ENCODE measurements at regions not wholly inside any gene's neighbourhood (a gene's known extent, or its start where the extent isn't known, plus 50 kb on each side); places are given as distances from the start of the nearest gene placed in this dataset.

DNA sequence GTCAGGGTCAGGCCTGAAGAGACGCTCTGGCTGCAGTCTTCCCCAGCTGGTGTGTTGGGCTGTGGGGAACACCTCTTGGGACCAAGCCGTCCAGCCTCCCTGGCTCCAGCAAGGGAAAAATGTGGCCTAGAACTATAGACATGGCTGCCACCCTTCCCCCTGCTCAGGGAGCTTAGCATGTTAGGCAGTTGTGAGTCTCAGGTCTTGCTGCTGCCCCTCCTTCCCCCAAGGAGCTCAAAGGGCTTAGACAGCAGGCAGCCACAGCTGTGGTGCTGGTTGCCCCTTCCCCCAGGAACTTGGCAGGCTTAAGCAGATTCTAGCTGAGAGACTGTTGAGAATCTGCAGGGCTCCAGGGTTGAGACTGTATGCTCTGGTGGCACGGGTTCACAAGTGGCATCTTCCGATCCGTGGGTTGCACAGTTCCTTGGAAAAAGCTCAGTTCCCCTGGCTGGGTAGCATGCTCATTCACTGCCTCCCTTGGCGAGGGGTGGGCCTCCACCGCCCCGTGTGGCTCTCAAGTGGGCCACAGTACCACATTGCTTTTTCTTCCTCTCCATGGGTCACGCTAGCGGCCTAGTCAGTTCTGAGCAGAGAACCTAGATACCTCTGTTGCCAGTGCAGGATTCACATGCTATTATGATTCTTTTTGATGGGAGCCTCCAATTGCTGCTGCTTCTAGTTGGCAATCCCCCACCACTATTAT is 1258.6 kb downstream of the OLFM4 start:
- H3K4me3 ChIP-seq, result no peak overlapping the region
- no peak overlapping the region for H3K9ac ChIP-seq (ENCODE audit: insufficient read length)
- TF ChIP-seq POLR2AphosphoS5 (IDR thresholded peaks at IDR 0.05; ENCODE audit: borderline replicate concordance, low read depth, low read length) (no peak), FOXP2 (optimal IDR thresholded peaks at IDR 0.05; ENCODE audit: control extremely low read depth, extremely low read length, insufficient read depth) (no peak), EZH2 (IDR thresholded peaks at IDR 0.05) (no peak)
- no peaks in the 10 kb centered on the region for H3K9me3 ChIP-seq (ENCODE audit: low read depth, low read length)
- H3K27ac ChIP-seq, result no peak overlapping the region
- H3K36me3 ChIP-seq (ENCODE audit: insufficient read depth, low read length), result no peaks in the 10 kb centered on the region
- no peak for DNase-seq (ENCODE audit: low read depth, low spot score)

- Histone ChIP-seq H3K4me3 (no peak overlapping the region), H3K9me3 (ENCODE audit: low read depth, low read length) (no peaks in the 10 kb centered on the region), H3K9ac (ENCODE audit: insufficient read length) (no peak overlapping the region), H3K27ac (no peak overlapping the region), H3K36me3 (ENCODE audit: insufficient read depth, low read length) (no peaks in the 10 kb centered on the region)
- TF ChIP-seq EZH2 (IDR thresholded peaks at IDR 0.05), result no peak
- TF ChIP-seq FOXP2 (optimal IDR thresholded peaks at IDR 0.05; ENCODE audit: control extremely low read depth, extremely low read length, insufficient read depth), result no peak
- no peak for TF ChIP-seq POLR2AphosphoS5 (IDR thresholded peaks at IDR 0.05; ENCODE audit: borderline replicate concordance, low read depth, low read length)
- no peak for DNase-seq (ENCODE audit: low read depth, low spot score)
Observed at GRCh38 chr13:54301085-54301484, 1272.5 kb downstream of the OLFM4 start.

DNA sequence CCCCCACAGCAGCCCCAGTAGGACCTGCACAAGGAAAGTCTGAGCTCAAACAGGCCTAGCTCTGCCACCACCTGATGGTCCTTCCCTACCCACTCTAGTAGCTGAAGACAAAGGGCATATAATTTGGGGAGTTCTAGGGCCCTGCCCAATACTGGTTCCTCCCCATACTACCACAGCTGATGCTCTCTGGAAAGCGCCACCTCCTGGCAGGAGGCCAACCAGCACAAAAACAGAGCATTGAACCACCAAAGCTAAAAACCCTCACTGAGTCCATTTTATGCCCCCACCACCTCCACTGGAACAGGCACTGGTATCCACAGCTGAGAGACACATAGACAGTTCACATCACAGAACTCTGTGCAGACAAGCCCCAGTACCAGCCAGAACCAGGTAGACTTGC is 1276.8 kb downstream of the OLFM4 start:
- H3K27ac ChIP-seq, result no peak overlapping the region
- no peaks in the 10 kb centered on the region for H3K9me3 ChIP-seq (ENCODE audit: low read depth, low read length)
- H3K9ac ChIP-seq (ENCODE audit: insufficient read length), result no peak overlapping the region
- H3K4me3 ChIP-seq, result no peak overlapping the region
- H3K36me3 ChIP-seq (ENCODE audit: insufficient read depth, low read length), result no peaks in the 10 kb centered on the region
- no peak for DNase-seq (ENCODE audit: low read depth, low spot score)
- TF ChIP-seq POLR2AphosphoS5 (IDR thresholded peaks at IDR 0.05; ENCODE audit: borderline replicate concordance, low read depth, low read length), result no peak
- TF ChIP-seq EZH2 (IDR thresholded peaks at IDR 0.05), result no peak
- TF ChIP-seq FOXP2 (optimal IDR thresholded peaks at IDR 0.05; ENCODE audit: control extremely low read depth, extremely low read length, insufficient read depth), result no peak

- no peak overlapping the region for H3K9ac ChIP-seq (ENCODE audit: insufficient read length)
- DNase-seq (ENCODE audit: low read depth, low spot score), result no peak
- no peak overlapping the region for H3K27ac ChIP-seq
- H3K36me3 ChIP-seq (ENCODE audit: insufficient read depth, low read length), result no peaks in the 10 kb centered on the region
- no peak for TF ChIP-seq FOXP2 (optimal IDR thresholded peaks at IDR 0.05; ENCODE audit: control extremely low read depth, extremely low read length, insufficient read depth)
- TF ChIP-seq POLR2AphosphoS5 (IDR thresholded peaks at IDR 0.05; ENCODE audit: borderline replicate concordance, low read depth, low read length), result no peak
- TF ChIP-seq EZH2 (IDR thresholded peaks at IDR 0.05), result no peak
- H3K4me3 ChIP-seq, result no peak overlapping the region
- no peaks in the 10 kb centered on the region for H3K9me3 ChIP-seq (ENCODE audit: low read depth, low read length)
Observed at GRCh38 chr13:54312885-54313284, 1284.3 kb downstream of the OLFM4 start.

- Histone ChIP-seq H3K36me3 (ENCODE audit: insufficient read depth, low read length) (no peaks in the 10 kb centered on the region), H3K9me3 (ENCODE audit: low read depth, low read length) (no peaks in the 10 kb centered on the region)
- TF ChIP-seq FOXP2 (optimal IDR thresholded peaks at IDR 0.05; ENCODE audit: control extremely low read depth, extremely low read length, insufficient read depth) (no peak), POLR2AphosphoS5 (IDR thresholded peaks at IDR 0.05; ENCODE audit: borderline replicate concordance, low read depth, low read length) (no peak), EZH2 (IDR thresholded peaks at IDR 0.05) (no peak)
Observed at GRCh38 chr13:54317722-54318121, 1289.1 kb downstream of the OLFM4 start.

GRCh38 chr13:54337540-54337939 is 1308.9 kb downstream of the OLFM4 start:
- H3K9ac ChIP-seq (ENCODE audit: insufficient read length), result no peak overlapping the region
- TF ChIP-seq POLR2AphosphoS5 (IDR thresholded peaks at IDR 0.05; ENCODE audit: borderline replicate concordance, low read depth, low read length), result no peak
- TF ChIP-seq EZH2 (IDR thresholded peaks at IDR 0.05), result no peak
- TF ChIP-seq FOXP2 (optimal IDR thresholded peaks at IDR 0.05; ENCODE audit: control extremely low read depth, extremely low read length, insufficient read depth), result no peak

More at GRCh38 chr13:54317722-54318121, 1289.1 kb downstream of the OLFM4 start:
- no peak for DNase-seq (ENCODE audit: low read depth, low spot score)
- no peak overlapping the region for H3K27ac ChIP-seq
- no peak overlapping the region for H3K4me3 ChIP-seq
- H3K9ac ChIP-seq (ENCODE audit: insufficient read length), result no peak overlapping the region

DNA sequence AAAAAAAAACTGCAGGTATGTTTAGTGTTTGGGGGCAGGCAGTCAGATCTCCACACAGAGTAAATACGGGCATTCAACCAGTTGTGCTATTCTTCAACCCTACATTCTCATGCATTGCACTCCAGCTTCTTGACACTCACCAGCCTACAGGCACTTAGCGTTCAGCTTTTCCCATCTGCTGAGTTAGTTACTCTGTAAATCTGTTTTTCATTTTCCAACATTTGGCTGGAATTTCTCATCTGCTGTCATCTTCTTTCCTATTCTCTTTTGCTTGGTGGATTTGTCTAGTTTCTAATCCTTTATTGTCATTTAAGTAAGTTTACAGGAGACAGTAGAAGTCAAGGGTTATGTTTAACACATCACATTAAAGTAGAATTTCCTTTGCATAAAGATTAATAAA is 1318.9 kb downstream of the OLFM4 start:
- Histone ChIP-seq H3K9me3 (ENCODE audit: low read depth, low read length) (no peaks in the 10 kb centered on the region), H3K4me3 (0 out of 2 replicates have a peak overlapping the region, but pooled peaks have one; percentile 29), H3K9ac (ENCODE audit: insufficient read length) (no peak overlapping the region), H3K36me3 (ENCODE audit: insufficient read depth, low read length) (no peaks in the 10 kb centered on the region), H3K27ac (peak overlapping the region; percentile 67)
- no peak for DNase-seq (ENCODE audit: low read depth, low spot score)
- TF ChIP-seq EZH2 (IDR thresholded peaks at IDR 0.05) (no peak), POLR2AphosphoS5 (IDR thresholded peaks at IDR 0.05; ENCODE audit: borderline replicate concordance, low read depth, low read length) (no peak), FOXP2 (optimal IDR thresholded peaks at IDR 0.05; ENCODE audit: control extremely low read depth, extremely low read length, insufficient read depth) (no peak)

More at GRCh38 chr13:54337540-54337939, 1308.9 kb downstream of the OLFM4 start:
- Histone ChIP-seq H3K9me3 (ENCODE audit: low read depth, low read length) (no peaks in the 10 kb centered on the region), H3K27ac (no peak overlapping the region), H3K4me3 (no peak overlapping the region), H3K36me3 (ENCODE audit: insufficient read depth, low read length) (no peaks in the 10 kb centered on the region)
- DNase-seq (ENCODE audit: low read depth, low spot score), result no peak

GRCh38 chr13:54356209-54356608 is 1327.6 kb downstream of the OLFM4 start:
- TF ChIP-seq FOXP2 (optimal IDR thresholded peaks at IDR 0.05; ENCODE audit: control extremely low read depth, extremely low read length, insufficient read depth) (no peak), POLR2AphosphoS5 (IDR thresholded peaks at IDR 0.05; ENCODE audit: borderline replicate concordance, low read depth, low read length) (no peak)
- Histone ChIP-seq H3K9me3 (ENCODE audit: low read depth, low read length) (no peaks in the 10 kb centered on the region), H3K36me3 (ENCODE audit: insufficient read depth, low read length) (no peaks in the 10 kb centered on the region), H3K9ac (ENCODE audit: insufficient read length) (no peak overlapping the region), H3K27ac (peak overlapping the region; percentile 70), H3K4me3 (no peak overlapping the region)
- DNase-seq (ENCODE audit: low read depth, low spot score), result no peak
